ENCODE measurements at regions not wholly inside any gene's neighbourhood (a gene's known extent, or its start where the extent isn't known, plus 50 kb on each side); places are given as distances from the start of the nearest gene placed in this dataset.

DNA sequence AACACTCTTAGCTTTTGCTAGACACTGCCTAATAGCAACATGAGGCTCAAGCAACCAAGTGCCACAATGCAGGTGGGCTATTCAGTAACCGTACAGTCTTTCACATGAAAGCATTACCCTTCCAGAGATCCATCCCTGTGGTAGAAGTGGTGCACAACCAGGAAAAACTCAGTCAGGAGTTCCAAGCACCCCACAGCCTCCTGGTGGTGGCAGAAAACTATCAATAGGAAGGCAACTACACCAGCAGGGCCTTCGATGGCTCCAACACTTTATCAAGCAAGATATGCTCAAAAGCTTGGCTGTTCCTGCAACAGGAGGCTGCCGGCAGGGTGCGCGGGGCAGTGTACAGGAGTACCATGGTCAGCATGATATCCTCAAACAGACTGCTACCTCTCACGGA, 176.1 kb upstream of the DLGAP1 start:
- Histone ChIP-seq H3K79me2 (ENCODE audit: low read length) (no peaks in the 10 kb centered on the region), H3K4me2 (ENCODE audit: low read length) (no peak overlapping the region), H3K4me1 (ENCODE audit: low read length) (0 out of 2 replicates have a peak, but pooled peaks cover 3% of the 10 kb centered on the region), H4K20me1 (ENCODE audit: insufficient read depth, low read length) (no peaks in the 10 kb centered on the region), H3K9me3 (ENCODE audit: insufficient read depth, low read length) (no peaks in the 10 kb centered on the region), H3K27ac (ENCODE audit: low read length) (no peak overlapping the region), H3K36me3 (replicated peaks; ENCODE audit: low read depth, low read length) (no peaks in the 10 kb centered on the region), H3K9ac (ENCODE audit: low read length) (no peak overlapping the region), H3K27me3 (ENCODE audit: low read depth, low read length) (no peaks in the 10 kb centered on the region), H2AFZ (ENCODE audit: low read depth, low read length) (no peak overlapping the region), H3K4me3 (ENCODE audit: low read length) (no peak overlapping the region)
- TF ChIP-seq, protein P1, sequence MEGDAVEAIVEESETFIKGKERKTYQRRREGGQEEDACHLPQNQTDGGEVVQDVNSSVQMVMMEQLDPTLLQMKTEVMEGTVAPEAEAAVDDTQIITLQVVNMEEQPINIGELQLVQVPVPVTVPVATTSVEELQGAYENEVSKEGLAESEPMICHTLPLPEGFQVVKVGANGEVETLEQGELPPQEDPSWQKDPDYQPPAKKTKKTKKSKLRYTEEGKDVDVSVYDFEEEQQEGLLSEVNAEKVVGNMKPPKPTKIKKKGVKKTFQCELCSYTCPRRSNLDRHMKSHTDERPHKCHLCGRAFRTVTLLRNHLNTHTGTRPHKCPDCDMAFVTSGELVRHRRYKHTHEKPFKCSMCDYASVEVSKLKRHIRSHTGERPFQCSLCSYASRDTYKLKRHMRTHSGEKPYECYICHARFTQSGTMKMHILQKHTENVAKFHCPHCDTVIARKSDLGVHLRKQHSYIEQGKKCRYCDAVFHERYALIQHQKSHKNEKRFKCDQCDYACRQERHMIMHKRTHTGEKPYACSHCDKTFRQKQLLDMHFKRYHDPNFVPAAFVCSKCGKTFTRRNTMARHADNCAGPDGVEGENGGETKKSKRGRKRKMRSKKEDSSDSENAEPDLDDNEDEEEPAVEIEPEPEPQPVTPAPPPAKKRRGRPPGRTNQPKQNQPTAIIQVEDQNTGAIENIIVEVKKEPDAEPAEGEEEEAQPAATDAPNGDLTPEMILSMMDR (IDR thresholded peaks at IDR 0.05; ENCODE audit: low read depth, low read length) = no peak
- no peak for TF ChIP-seq EZH2phosphoT487 (IDR thresholded peaks at IDR 0.05; ENCODE audit: low read depth)

DNA sequence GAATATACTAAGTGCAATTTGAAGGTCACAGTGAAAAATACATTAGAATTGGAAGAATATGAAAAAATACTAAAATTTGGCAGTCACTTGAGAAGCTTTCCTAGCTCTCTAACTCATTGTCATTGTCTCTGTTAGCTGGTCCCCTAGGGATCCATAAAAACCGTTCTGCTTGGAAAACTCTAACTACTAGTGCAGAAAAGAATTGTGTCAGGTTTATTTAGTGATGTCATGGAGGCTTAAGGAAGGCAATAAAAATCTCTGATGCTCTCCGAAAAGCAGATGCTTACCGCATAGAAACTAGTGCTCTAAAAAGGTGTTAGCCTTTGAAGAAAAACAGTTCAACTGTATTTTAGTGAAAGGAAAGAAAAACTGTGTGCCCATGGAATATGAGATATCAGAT, 150.1 kb upstream of the DLGAP1 start:
- Histone ChIP-seq H3K4me3 (ENCODE audit: low read length) (no peak overlapping the region), H3K4me1 (ENCODE audit: low read length) (no peaks in the 10 kb centered on the region), H3K27ac (ENCODE audit: low read length) (no peak overlapping the region), H3K79me2 (ENCODE audit: low read length) (no peaks in the 10 kb centered on the region), H3K9me3 (ENCODE audit: insufficient read depth, low read length) (no peaks in the 10 kb centered on the region), H4K20me1 (ENCODE audit: insufficient read depth, low read length) (no peaks in the 10 kb centered on the region), H3K9ac (ENCODE audit: low read length) (no peak overlapping the region), H3K27me3 (ENCODE audit: low read depth, low read length) (no peaks in the 10 kb centered on the region), H3K4me2 (ENCODE audit: low read length) (no peak overlapping the region), H2AFZ (ENCODE audit: low read depth, low read length) (no peak overlapping the region), H3K36me3 (replicated peaks; ENCODE audit: low read depth, low read length) (no peaks in the 10 kb centered on the region)
- TF ChIP-seq EZH2phosphoT487 (IDR thresholded peaks at IDR 0.05; ENCODE audit: low read depth) = no peak
- TF ChIP-seq, protein P1 (IDR thresholded peaks at IDR 0.05; ENCODE audit: low read depth, low read length) = no peak

DNA sequence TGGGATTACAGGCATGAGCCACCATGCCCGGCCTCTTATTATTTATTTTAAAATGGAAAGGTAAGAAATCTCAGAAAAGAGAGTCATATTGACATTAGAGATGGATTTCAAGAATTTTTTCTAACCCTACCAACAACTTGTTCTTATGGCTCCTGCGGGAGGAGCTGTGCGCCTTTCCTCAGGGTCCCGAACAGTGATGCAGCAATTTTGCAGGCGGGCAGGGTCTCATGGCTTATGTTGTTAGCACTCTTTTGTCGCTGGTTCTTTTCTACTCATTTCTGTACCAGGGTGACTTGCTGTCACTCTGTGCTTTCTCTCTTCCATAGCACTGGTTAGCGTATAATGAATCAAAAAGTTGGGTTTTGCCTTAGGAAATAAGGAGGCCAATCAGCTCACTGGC, 148.8 kb upstream of the DLGAP1 start:
- no peak for TF ChIP-seq EZH2phosphoT487 (IDR thresholded peaks at IDR 0.05; ENCODE audit: low read depth)
- TF ChIP-seq, protein P1 (IDR thresholded peaks at IDR 0.05; ENCODE audit: low read depth, low read length) = no peak; the same call in 1 of the 2 replicates
- no peak overlapping the region for H3K4me2 ChIP-seq (ENCODE audit: low read length)
- no peaks in the 10 kb centered on the region for H3K79me2 ChIP-seq (ENCODE audit: low read length)
- no peaks in the 10 kb centered on the region for H3K9me3 ChIP-seq (ENCODE audit: insufficient read depth, low read length)
- H3K4me1 ChIP-seq (ENCODE audit: low read length) = no peaks in the 10 kb centered on the region
- H3K9ac ChIP-seq (ENCODE audit: low read length) = no peak overlapping the region
- H3K27ac ChIP-seq (ENCODE audit: low read length) = no peak overlapping the region
- H3K27me3 ChIP-seq (ENCODE audit: low read depth, low read length) = no peaks in the 10 kb centered on the region
- no peaks in the 10 kb centered on the region for H3K36me3 ChIP-seq (replicated peaks; ENCODE audit: low read depth, low read length)
- H4K20me1 ChIP-seq (ENCODE audit: insufficient read depth, low read length) = no peaks in the 10 kb centered on the region
- H3K4me3 ChIP-seq (ENCODE audit: low read length) = no peak overlapping the region
- no peak overlapping the region for H2AFZ ChIP-seq (ENCODE audit: low read depth, low read length)

DNA sequence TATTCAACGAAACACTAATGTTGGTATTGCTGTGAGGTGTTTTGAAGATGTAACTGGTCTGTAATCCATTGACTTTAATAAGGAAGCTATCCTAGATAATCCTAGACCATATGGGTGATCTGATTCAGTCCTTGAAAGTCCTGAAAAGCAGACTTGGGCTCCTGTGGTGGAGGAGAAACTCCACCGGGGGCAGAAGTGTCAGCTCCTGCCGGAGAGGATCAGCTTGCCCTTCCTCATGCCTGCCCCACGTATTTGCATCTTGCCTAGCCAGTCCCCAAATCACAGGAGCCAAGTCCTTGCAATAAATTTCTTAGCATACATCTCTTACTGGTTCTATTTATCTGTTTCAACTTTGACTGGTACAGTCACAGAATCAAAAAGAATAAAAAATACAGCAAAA, 144.2 kb upstream of the DLGAP1 start:
- no peak for TF ChIP-seq EZH2phosphoT487 (IDR thresholded peaks at IDR 0.05; ENCODE audit: low read depth)
- H4K20me1 ChIP-seq (ENCODE audit: insufficient read depth, low read length) = no peaks in the 10 kb centered on the region
- H3K9me3 ChIP-seq (ENCODE audit: insufficient read depth, low read length) = no peaks in the 10 kb centered on the region
- H3K4me1 ChIP-seq (ENCODE audit: low read length) = no peaks in the 10 kb centered on the region
- H3K9ac ChIP-seq (ENCODE audit: low read length) = no peak overlapping the region
- H3K79me2 ChIP-seq (ENCODE audit: low read length) = no peaks in the 10 kb centered on the region
- H3K4me2 ChIP-seq (ENCODE audit: low read length) = no peak overlapping the region
- no peak overlapping the region for H3K27ac ChIP-seq (ENCODE audit: low read length)
- no peak overlapping the region for H3K4me3 ChIP-seq (ENCODE audit: low read length)
- no peak overlapping the region for H2AFZ ChIP-seq (ENCODE audit: low read depth, low read length)
- H3K27me3 ChIP-seq (ENCODE audit: low read depth, low read length) = no peaks in the 10 kb centered on the region
- H3K36me3 ChIP-seq (replicated peaks; ENCODE audit: low read depth, low read length) = no peaks in the 10 kb centered on the region

DNA sequence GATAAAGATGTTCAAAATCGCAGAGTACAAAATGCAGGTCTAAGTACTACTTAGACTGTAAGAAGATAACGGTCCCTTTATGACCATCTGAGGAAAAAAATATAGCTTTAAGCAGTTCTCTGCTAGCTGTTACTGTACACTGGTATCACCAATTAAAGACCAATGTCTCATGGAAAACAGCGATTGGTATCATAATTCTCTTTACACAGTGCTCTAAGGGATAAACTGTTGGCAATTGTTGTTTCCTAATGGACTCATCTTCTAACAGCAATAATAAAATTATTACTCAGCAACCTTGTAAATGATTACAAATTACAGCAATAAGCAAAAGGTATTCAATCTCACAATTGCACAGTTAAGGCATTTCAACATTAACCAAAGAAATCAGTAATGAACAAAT, 142.2 kb upstream of the DLGAP1 start:
- no peak overlapping the region for H3K4me2 ChIP-seq (ENCODE audit: low read length)
- H3K36me3 ChIP-seq (replicated peaks; ENCODE audit: low read depth, low read length) = no peaks in the 10 kb centered on the region
- H2AFZ ChIP-seq (ENCODE audit: low read depth, low read length) = no peak overlapping the region
- H3K9ac ChIP-seq (ENCODE audit: low read length) = no peak overlapping the region
- H3K9me3 ChIP-seq (ENCODE audit: insufficient read depth, low read length) = no peaks in the 10 kb centered on the region
- TF ChIP-seq, protein P1 (IDR thresholded peaks at IDR 0.05; ENCODE audit: low read depth, low read length) = no peak
- TF ChIP-seq EZH2phosphoT487 (IDR thresholded peaks at IDR 0.05; ENCODE audit: low read depth) = no peak
- H3K79me2 ChIP-seq (ENCODE audit: low read length) = no peaks in the 10 kb centered on the region
- no peaks in the 10 kb centered on the region for H3K4me1 ChIP-seq (ENCODE audit: low read length)
- H4K20me1 ChIP-seq (ENCODE audit: insufficient read depth, low read length) = no peaks in the 10 kb centered on the region
- no peak overlapping the region for H3K27ac ChIP-seq (ENCODE audit: low read length)
- no peak overlapping the region for H3K4me3 ChIP-seq (ENCODE audit: low read length)
- H3K27me3 ChIP-seq (ENCODE audit: low read depth, low read length) = no peaks in the 10 kb centered on the region
